HG02678 (cell line): ENCODE measurements at regions not wholly inside any gene's neighbourhood (a gene's known extent, or its start where the extent isn't known, plus 50 kb on each side); places are given as distances from the start of the nearest gene placed in this dataset.

Source experiments
- ATAC-seq: cut with Tn5 transposase; IDR thresholded peaks from one replicate; pipeline ENCODE4 v1.9.1; 2021; ENCODE audit warnings: mild to moderate bottlenecking, moderate library complexity; ENCODE audit not compliant: unreplicated experiment

- no peak for ATAC-seq
These were observed 66.9 kb upstream of the BHLHE23 start for GRCh38 chr20:63073738-63074065.

- no peak for ATAC-seq
These were observed 66.4 kb upstream of the BHLHE23 start for GRCh38 chr20:63072991-63073737.

GRCh38 chr20:63072231-63072791 lies 65.5 kb upstream of the BHLHE23 start:
- no peak for ATAC-seq

GRCh38 chr20:63071541-63072181 lies 64.9 kb upstream of the BHLHE23 start:
- no peak for ATAC-seq

- no peak for ATAC-seq
These were observed 64.2 kb upstream of the BHLHE23 start for GRCh38 chr20:63070771-63071540.

GRCh38 chr20:63070301-63070625 lies 63.5 kb upstream of the BHLHE23 start:
- ATAC-seq, result no peak

GRCh38 chr20:63068711-63069367 lies 62.1 kb upstream of the BHLHE23 start:
- ATAC-seq, result no peak

GRCh38 chr20:63067721-63068560 lies 61.2 kb upstream of the BHLHE23 start:
- no peak for ATAC-seq

- no peak for ATAC-seq
These were observed 60.5 kb upstream of the BHLHE23 start for GRCh38 chr20:63067266-63067635.

- ATAC-seq, result no peak
These were observed 59.9 kb upstream of the BHLHE23 start for GRCh38 chr20:63066506-63067265.

GRCh38 chr20:63065911-63066310 lies 59.1 kb upstream of the BHLHE23 start:
- no peak for ATAC-seq

- ATAC-seq, result no peak
These were observed 58.3 kb upstream of the BHLHE23 start for GRCh38 chr20:63064745-63065711.

GRCh38 chr20:63064310-63064709 lies 57.5 kb upstream of the BHLHE23 start:
- no peak for ATAC-seq

GRCh38 chr20:63062188-63063140 lies 55.7 kb upstream of the BHLHE23 start:
- ATAC-seq, result no peak

- ATAC-seq, result no peak
These were observed 55.0 kb upstream of the BHLHE23 start for GRCh38 chr20:63061771-63062100.

GRCh38 chr20:63061051-63061770 lies 54.4 kb upstream of the BHLHE23 start:
- ATAC-seq, result no peak
